ENCODE measurements at regions not wholly inside any gene's neighbourhood (a gene's known extent, or its start where the extent isn't known, plus 50 kb on each side); places are given as distances from the start of the nearest gene placed in this dataset.
"Not testable (repeated sequence)": the region's sequence is repeated elsewhere in the genome, so short reads cannot be mapped to it uniquely, and the experiment has no call there.

GRCh38 chr13:109998037-109998436, 211.7 kb upstream of the IRS2 start:
- Mint-ChIP-seq H3K36me3 (ENCODE audit: low read depth) (no peaks in the 10 kb centered on the region), H3K27me3 (peaks cover 25% of the 10 kb centered on the region), H3K4me3 (no peak overlapping the region), H3K27ac (no peak overlapping the region), H3K4me1 (no peaks in the 10 kb centered on the region)
- H3K9me3 ChIP-seq (ENCODE audit: control insufficient read depth, low read length, poor library complexity, severe bottlenecking), result peaks cover 2% of the 10 kb centered on the region
- DNase-seq (no peak), ATAC-seq (no peak)

- not testable (repeated sequence) for H3K4me1 Mint-ChIP-seq; H3K4me3 Mint-ChIP-seq; H3K27ac Mint-ChIP-seq; H3K36me3 Mint-ChIP-seq (ENCODE audit: low read depth); DNase-seq; H3K9me3 ChIP-seq (ENCODE audit: control insufficient read depth, low read length, poor library complexity, severe bottlenecking); ATAC-seq
- H3K27me3 Mint-ChIP-seq, result peaks cover 25% of the 10 kb centered on the region
These were observed 210.7 kb upstream of the IRS2 start for GRCh38 chr13:109997056-109997595.

DNA sequence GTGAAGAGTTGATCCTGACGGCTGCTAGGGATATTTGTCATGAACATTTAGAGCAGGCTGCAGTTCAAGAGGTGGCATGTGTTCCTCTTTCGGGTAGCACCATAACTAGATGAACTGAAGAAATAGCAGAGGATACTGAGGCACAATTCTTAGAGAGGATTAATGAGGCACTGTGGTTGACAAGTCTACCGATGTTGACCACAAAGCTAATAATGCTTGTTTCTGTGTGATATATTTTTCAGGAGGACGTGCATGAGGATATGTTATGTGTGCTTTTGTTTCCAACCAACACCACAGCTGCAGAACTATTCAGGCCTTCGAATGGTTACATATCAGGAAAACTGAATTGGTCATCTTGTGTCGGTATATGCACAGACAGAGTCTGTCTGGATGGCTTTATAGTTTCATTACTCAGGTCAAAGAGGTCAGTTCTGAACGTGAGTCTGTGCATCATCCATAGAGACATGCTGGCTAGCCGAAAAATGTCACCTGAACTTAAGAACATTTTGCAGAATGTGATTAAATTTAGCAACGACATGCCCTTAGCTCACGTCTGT, 210.1 kb upstream of the IRS2 start:
- no peaks in the 10 kb centered on the region for H3K4me1 Mint-ChIP-seq

DNA sequence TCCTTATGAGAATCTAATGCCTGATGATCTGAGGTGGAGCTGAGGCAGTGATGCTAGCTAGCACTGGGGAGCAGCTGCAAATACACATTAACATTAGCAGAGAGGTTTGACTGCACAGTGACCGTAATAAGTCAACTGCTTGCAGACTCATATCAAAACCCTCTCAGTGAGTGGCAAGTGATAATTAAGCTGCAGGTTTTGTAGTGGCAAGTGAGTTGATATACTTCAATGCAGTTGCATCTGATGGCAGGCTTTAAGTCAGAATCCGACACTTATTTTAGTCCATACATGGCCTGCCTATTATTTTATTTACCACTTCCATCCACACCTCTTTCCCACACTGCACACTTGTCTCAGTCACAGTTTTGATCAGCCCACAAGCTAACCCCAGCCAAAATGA, 209.2 kb upstream of the IRS2 start:
- Mint-ChIP-seq H3K36me3 (ENCODE audit: low read depth) (no peaks in the 10 kb centered on the region), H3K4me3 (no peak overlapping the region), H3K4me1 (no peaks in the 10 kb centered on the region), H3K27me3 (peaks cover 18% of the 10 kb centered on the region), H3K27ac (no peak overlapping the region)
- H3K9me3 ChIP-seq (ENCODE audit: control insufficient read depth, low read length, poor library complexity, severe bottlenecking), result peaks cover 2% of the 10 kb centered on the region
- DNase-seq, result no peak
- ATAC-seq, result no peak

More for the DNA sequence above, 210.1 kb upstream of the IRS2 start:
- H3K4me3 Mint-ChIP-seq, result no peak overlapping the region
- ATAC-seq (no peak), DNase-seq (no peak)
- H3K9me3 ChIP-seq (ENCODE audit: control insufficient read depth, low read length, poor library complexity, severe bottlenecking), result peaks cover 2% of the 10 kb centered on the region
- peaks cover 25% of the 10 kb centered on the region for H3K27me3 Mint-ChIP-seq
- no peaks in the 10 kb centered on the region for H3K36me3 Mint-ChIP-seq (ENCODE audit: low read depth)
- H3K27ac Mint-ChIP-seq, result no peak overlapping the region

DNA sequence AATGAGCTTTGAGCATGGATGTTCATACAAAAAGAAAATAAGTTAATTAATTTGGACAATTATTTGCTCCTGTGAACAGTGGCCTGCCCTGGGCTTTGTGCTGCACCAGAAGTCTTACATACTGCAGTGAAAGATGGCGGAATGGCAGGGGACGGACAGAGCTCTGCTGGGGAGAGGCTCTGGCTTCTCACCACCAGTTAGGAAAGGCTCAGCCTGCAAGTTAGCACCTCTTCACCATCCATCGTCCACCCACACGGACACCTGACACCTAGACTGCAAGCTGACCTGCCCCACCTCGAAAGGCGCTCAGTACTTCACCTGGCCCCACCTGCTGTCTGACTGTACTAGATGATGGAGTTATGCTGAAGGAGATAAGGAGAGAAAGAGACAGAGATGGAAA, 203.9 kb upstream of the IRS2 start:
- no peak overlapping the region for H3K27ac Mint-ChIP-seq
- peaks cover 5% of the 10 kb centered on the region for H3K9me3 ChIP-seq (ENCODE audit: control insufficient read depth, low read length, poor library complexity, severe bottlenecking)
- H3K4me3 Mint-ChIP-seq, result no peak overlapping the region
- DNase-seq, result no peak
- H3K27me3 Mint-ChIP-seq, result no peaks in the 10 kb centered on the region
- no peaks in the 10 kb centered on the region for H3K4me1 Mint-ChIP-seq
- ATAC-seq, result no peak
- no peaks in the 10 kb centered on the region for H3K36me3 Mint-ChIP-seq (ENCODE audit: low read depth)

GRCh38 chr13:109989686-109990085, 203.3 kb upstream of the IRS2 start:
- H3K4me3 Mint-ChIP-seq, result no peak overlapping the region
- DNase-seq (no peak), ATAC-seq (no peak)
- H3K4me1 Mint-ChIP-seq, result no peaks in the 10 kb centered on the region
- no peaks in the 10 kb centered on the region for H3K36me3 Mint-ChIP-seq (ENCODE audit: low read depth)
- H3K9me3 ChIP-seq (ENCODE audit: control insufficient read depth, low read length, poor library complexity, severe bottlenecking), result peaks cover 5% of the 10 kb centered on the region
- H3K27me3 Mint-ChIP-seq, result no peaks in the 10 kb centered on the region
- H3K27ac Mint-ChIP-seq, result no peak overlapping the region

DNA sequence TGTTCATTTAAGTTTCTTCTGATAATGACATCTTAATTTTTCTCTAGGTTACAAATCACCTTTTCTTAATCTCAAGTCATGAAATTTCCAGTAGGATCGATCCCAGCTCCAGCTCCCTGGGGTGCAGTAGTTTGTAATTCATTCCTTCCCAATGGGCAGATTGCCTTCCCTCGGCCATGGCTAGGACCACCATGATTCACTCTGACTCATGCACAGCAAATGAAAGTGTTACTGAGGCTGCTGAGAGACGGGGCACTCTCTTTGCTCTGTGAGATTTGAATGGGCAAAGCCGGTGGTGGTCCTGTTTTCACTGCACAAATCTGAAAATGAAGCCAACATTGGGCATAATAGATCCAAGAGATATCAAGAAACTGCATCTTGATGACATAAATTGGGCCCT, 202.8 kb upstream of the IRS2 start:
- H3K4me1 Mint-ChIP-seq, result no peaks in the 10 kb centered on the region
- no peak overlapping the region for H3K4me3 Mint-ChIP-seq
- no peaks in the 10 kb centered on the region for H3K36me3 Mint-ChIP-seq (ENCODE audit: low read depth)
- peaks cover 3% of the 10 kb centered on the region for H3K9me3 ChIP-seq (ENCODE audit: control insufficient read depth, low read length, poor library complexity, severe bottlenecking)
- no peak for ATAC-seq
- H3K27ac Mint-ChIP-seq, result no peak overlapping the region
- no peaks in the 10 kb centered on the region for H3K27me3 Mint-ChIP-seq
- DNase-seq, result no peak

DNA sequence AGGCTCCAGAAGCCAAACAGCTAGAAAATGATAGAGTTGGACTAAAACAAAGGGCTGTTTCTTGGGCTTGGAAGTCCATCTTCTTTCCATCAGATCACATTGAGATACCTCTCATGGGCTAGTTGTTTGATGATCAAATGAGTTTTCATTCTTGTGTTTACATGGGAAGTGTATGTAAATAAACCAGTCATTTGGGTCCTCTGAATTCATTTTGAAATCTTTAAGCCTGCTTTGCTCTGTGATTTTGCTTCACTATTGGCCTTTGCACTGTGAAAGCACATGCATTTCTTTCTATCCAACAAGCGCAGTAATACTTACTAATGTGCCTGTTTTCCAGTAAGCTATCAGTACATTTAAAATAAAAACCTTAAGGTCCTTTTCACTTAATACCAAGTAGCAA, 200.5 kb upstream of the IRS2 start:
- no peaks in the 10 kb centered on the region for H3K36me3 Mint-ChIP-seq (ENCODE audit: low read depth)
- peaks cover 3% of the 10 kb centered on the region for H3K9me3 ChIP-seq (ENCODE audit: control insufficient read depth, low read length, poor library complexity, severe bottlenecking)
- DNase-seq (no peak), ATAC-seq (no peak)
- no peak overlapping the region for H3K4me3 Mint-ChIP-seq
- peaks cover 6% of the 10 kb centered on the region for H3K27me3 Mint-ChIP-seq
- no peaks in the 10 kb centered on the region for H3K4me1 Mint-ChIP-seq
- no peak overlapping the region for H3K27ac Mint-ChIP-seq

DNA sequence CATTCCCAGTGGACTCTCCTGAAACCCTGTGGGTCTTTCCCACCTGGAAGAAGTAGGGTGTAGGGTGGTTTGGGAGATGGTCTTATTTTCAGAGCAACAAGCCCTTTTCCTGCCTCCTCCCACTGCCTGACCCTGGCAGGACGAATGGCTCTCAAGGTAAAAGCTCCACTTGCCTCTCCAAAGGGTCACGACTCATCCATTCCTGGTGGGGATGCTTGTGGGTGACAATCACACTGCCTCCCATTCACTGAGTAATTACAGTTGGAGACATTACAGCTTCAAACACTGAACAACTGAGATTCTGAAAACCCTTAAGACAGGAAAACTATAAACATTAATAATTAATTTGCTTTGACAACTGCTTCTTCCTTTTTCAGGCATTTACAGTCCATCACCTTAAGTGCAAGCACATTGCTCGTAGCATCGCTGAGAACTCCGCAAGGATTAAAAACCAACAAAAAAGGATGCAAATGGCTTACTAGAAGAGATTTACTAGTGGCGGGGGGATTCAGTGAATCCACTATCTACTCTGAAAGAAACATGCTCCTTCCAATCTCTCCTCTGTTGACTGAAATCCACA, 199.6 kb upstream of the IRS2 start:
- H3K9me3 ChIP-seq (ENCODE audit: control insufficient read depth, low read length, poor library complexity, severe bottlenecking), result peaks cover 3% of the 10 kb centered on the region
- Mint-ChIP-seq H3K4me1 (no peaks in the 10 kb centered on the region), H3K4me3 (no peak overlapping the region), H3K27ac (no peak overlapping the region), H3K36me3 (ENCODE audit: low read depth) (no peaks in the 10 kb centered on the region), H3K27me3 (peaks cover 6% of the 10 kb centered on the region)
- ATAC-seq (no peak), DNase-seq (no peak)

- peaks cover 1% of the 10 kb centered on the region for H3K9me3 ChIP-seq (ENCODE audit: control insufficient read depth, low read length, poor library complexity, severe bottlenecking)
- ATAC-seq, result no peak
- Mint-ChIP-seq H3K4me1 (no peaks in the 10 kb centered on the region), H3K27me3 (peaks cover 6% of the 10 kb centered on the region), H3K36me3 (ENCODE audit: low read depth) (no peaks in the 10 kb centered on the region), H3K4me3 (no peak overlapping the region), H3K27ac (no peak overlapping the region)
- no peak for DNase-seq
These were observed 197.1 kb upstream of the IRS2 start for GRCh38 chr13:109983447-109983846.

- DNase-seq (no peak), ATAC-seq (no peak)
- Mint-ChIP-seq H3K4me1 (no peaks in the 10 kb centered on the region), H3K36me3 (ENCODE audit: low read depth) (no peaks in the 10 kb centered on the region), H3K27ac (no peak overlapping the region), H3K27me3 (peaks cover 23% of the 10 kb centered on the region), H3K4me3 (no peak overlapping the region)
- H3K9me3 ChIP-seq (ENCODE audit: control insufficient read depth, low read length, poor library complexity, severe bottlenecking), result no peaks in the 10 kb centered on the region
These were observed 194.6 kb upstream of the IRS2 start for GRCh38 chr13:109981000-109981399.

DNA sequence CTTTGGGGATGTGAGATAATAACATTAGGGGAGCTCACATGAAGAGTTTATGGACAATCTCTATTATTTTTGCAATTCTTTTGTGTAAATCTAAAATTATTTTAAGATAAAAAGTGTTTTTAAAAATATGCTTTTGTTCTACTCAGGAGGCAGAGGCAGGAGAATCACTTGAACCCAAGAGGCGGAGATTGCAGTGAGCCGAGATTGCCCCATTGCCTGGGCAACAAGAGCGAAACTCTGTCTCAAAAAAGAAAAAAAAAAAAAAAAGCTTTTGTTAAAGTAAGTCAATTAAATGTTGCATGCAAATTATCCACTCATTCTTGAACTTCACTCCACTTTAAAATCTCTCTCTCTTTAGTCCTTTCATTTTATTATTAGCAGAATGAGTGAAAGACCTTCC, 193.3 kb upstream of the IRS2 start:
- not testable (repeated sequence) for H3K4me1 Mint-ChIP-seq; H3K4me3 Mint-ChIP-seq; H3K27ac Mint-ChIP-seq; H3K9me3 ChIP-seq (ENCODE audit: control insufficient read depth, low read length, poor library complexity, severe bottlenecking); DNase-seq; ATAC-seq; H3K36me3 Mint-ChIP-seq (ENCODE audit: low read depth)
- peaks cover 34% of the 10 kb centered on the region for H3K27me3 Mint-ChIP-seq

DNA sequence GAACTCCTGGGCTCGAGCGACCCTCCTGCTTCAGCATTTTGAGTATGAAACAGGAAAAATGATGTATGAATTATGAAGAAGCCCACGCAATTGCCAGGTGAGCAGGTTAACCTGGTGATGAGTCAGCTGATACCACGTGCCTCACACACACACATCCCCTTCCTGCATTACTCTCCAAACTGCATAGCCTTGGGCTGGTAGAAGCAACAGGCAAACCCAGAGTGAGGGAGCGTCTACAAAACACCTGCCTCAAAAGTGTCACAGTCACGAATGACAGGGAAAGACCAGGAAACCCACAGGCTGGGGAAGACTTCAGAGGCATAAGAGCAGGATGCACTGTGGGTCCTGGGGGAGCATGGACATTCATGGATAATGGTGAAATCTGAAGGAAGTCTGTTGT, 192.8 kb upstream of the IRS2 start:
- DNase-seq (no peak), ATAC-seq (no peak)

More for the DNA sequence above, 192.8 kb upstream of the IRS2 start:
- H3K27me3 Mint-ChIP-seq, result peaks cover 34% of the 10 kb centered on the region
- no peak overlapping the region for H3K27ac Mint-ChIP-seq
- H3K4me1 Mint-ChIP-seq, result no peaks in the 10 kb centered on the region
- H3K4me3 Mint-ChIP-seq, result no peak overlapping the region
- no peaks in the 10 kb centered on the region for H3K9me3 ChIP-seq (ENCODE audit: control insufficient read depth, low read length, poor library complexity, severe bottlenecking)
- no peaks in the 10 kb centered on the region for H3K36me3 Mint-ChIP-seq (ENCODE audit: low read depth)

Measured in T-helper 17 cell (primary cell).